Astrocyte (in vitro differentiated cells and primary cell): ENCODE measurements at regions not wholly inside any gene's neighbourhood (a gene's known extent, or its start where the extent isn't known, plus 50 kb on each side); places are given as distances from the start of the nearest gene placed in this dataset.

Experiments
- DNase-seq: peaks from one replicate; pipeline ENCODE4 v3.0.0-alpha.2; 2010; ENCODE audit warnings: low read depth
- FAIRE-seq: peaks from 2 replicates; lab custom pipeline; 2011; peaks lifted over from hg19 to GRCh38; lab: Jason Lieb, UNC
- H2AFZ ChIP-seq: 2 replicates; pipeline ENCODE4 v1.6.0; 2012; ENCODE audit warnings: low read depth, low read length, inconsistent platforms
- H3K27ac ChIP-seq: 2 replicates; pipeline ENCODE4 v1.5.1; 2011; ENCODE audit warnings: low read depth, low read length, inconsistent platforms
- H3K27me3 ChIP-seq: 2 replicates; pipeline ENCODE4 v1.6.0; 2011; ENCODE audit warnings: low read length, inconsistent platforms; ENCODE audit not compliant: insufficient read depth
- H3K36me3 ChIP-seq: 2 replicates; pipeline ENCODE4 v1.5.1; 2011; ENCODE audit warnings: low read length, inconsistent platforms; ENCODE audit not compliant: insufficient read depth
- H3K4me1 ChIP-seq: 2 replicates; pipeline ENCODE4 v1.5.1; 2011; ENCODE audit warnings: low read length, inconsistent platforms; ENCODE audit not compliant: insufficient read depth
- H3K4me2 ChIP-seq: 2 replicates; pipeline ENCODE4 v1.6.0; 2012; ENCODE audit warnings: low read length, inconsistent platforms
- H3K4me3 ChIP-seq: 2 replicates; pipeline ENCODE4 v1.5.1; 2011; ENCODE audit warnings: low read depth, mild to moderate bottlenecking, low read length, inconsistent platforms; ENCODE audit not compliant: insufficient read depth
- H3K79me2 ChIP-seq: 2 replicates; pipeline ENCODE4 v1.6.0; 2012; ENCODE audit warnings: mild to moderate bottlenecking, low read length, inconsistent platforms; ENCODE audit not compliant: insufficient read depth
- H3K9ac ChIP-seq: 2 replicates; pipeline ENCODE4 v1.6.0; 2012; ENCODE audit warnings: mild to moderate bottlenecking, low read length, inconsistent platforms
- H3K9me3 ChIP-seq: 2 replicates; pipeline ENCODE4 v1.5.1; 2012; ENCODE audit warnings: low read depth, mild to moderate bottlenecking, low read length, inconsistent platforms; ENCODE audit not compliant: insufficient read depth
- H4K20me1 ChIP-seq: 2 replicates; pipeline ENCODE4 v1.6.0; 2012; ENCODE audit warnings: low read length, inconsistent platforms; ENCODE audit not compliant: insufficient read depth
- H3K27ac Mint-ChIP-seq: one replicate; pipeline ENCODE4 v1.8.0; 2021; ENCODE audit warnings: mild to moderate bottlenecking, mixed read lengths; ENCODE audit not compliant: unreplicated experiment
- H3K27me3 Mint-ChIP-seq: one replicate; pipeline ENCODE4 v1.8.0; 2021; ENCODE audit warnings: low read depth, mixed read lengths; ENCODE audit not compliant: unreplicated experiment
- H3K36me3 Mint-ChIP-seq: one replicate; pipeline ENCODE4 v1.8.0; 2021; ENCODE audit warnings: low read depth, mixed read lengths; ENCODE audit not compliant: unreplicated experiment
- H3K4me1 Mint-ChIP-seq: one replicate; pipeline ENCODE4 v1.8.0; 2021; ENCODE audit warnings: low read depth, mixed read lengths; ENCODE audit not compliant: unreplicated experiment
- H3K4me3 Mint-ChIP-seq: one replicate; pipeline ENCODE4 v1.8.0; 2021; ENCODE audit warnings: mild to moderate bottlenecking, moderate library complexity, mixed read lengths; ENCODE audit not compliant: unreplicated experiment
- H3K9me3 Mint-ChIP-seq: one replicate; pipeline ENCODE4 v1.8.0; 2021; ENCODE audit warnings: mild to moderate bottlenecking, mixed read lengths; ENCODE audit not compliant: unreplicated experiment
- EZH2 ChIP-seq: IDR thresholded peaks from 2 replicates; pipeline ENCODE4 v1.6.1; 2012; ENCODE audit warnings: mild to moderate bottlenecking, low read length, inconsistent platforms; ENCODE audit not compliant: insufficient read depth
- TF ChIP-seq, protein P1 (sequence below): IDR thresholded peaks from 2 replicates; pipeline ENCODE4 v1.5.1; 2011; ENCODE audit warnings: low read depth, mild to moderate bottlenecking, inconsistent platforms, low read length, moderate library complexity; ENCODE audit not compliant: insufficient read depth

DNA sequence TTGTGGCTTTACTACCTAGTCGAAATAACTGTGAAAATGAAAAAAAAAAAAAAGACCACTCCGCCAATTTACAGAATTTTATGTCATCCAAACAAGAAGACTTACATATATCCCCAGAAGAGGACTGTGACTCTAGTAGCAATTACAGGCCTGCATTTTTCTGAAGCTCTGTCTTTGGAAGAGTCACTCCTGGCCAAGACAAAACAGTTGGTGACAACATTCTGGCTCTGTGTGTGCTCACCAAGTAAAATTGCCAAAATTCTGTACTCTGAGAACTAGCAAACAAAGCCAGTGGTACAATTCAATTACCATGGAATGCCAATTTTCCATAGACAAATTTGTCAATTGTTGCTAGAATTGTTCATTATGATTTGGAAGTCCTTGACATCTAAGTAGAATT is 311.1 kb downstream of the PDGFC start:
- FAIRE-seq (no peak), DNase-seq (no peak)
- Histone ChIP-seq H3K27me3 (no peaks in the 10 kb centered on the region), H3K4me2 (no peak overlapping the region), H3K9ac (no peak overlapping the region), H3K79me2 (no peaks in the 10 kb centered on the region), H3K4me1 (no peaks in the 10 kb centered on the region), H4K20me1 (no peaks in the 10 kb centered on the region), H3K36me3 (no peaks in the 10 kb centered on the region), H3K9me3 (no peaks in the 10 kb centered on the region), H3K4me3 (no peak overlapping the region), H3K27ac (no peak overlapping the region), H2AFZ (no peak overlapping the region)
- peaks cover 8% of the 10 kb centered on the region for H3K4me1 Mint-ChIP-seq
- H3K4me3 Mint-ChIP-seq = no peak overlapping the region
- H3K9me3 Mint-ChIP-seq = no peaks in the 10 kb centered on the region
- no peaks in the 10 kb centered on the region for H3K27me3 Mint-ChIP-seq
- no peak overlapping the region for H3K27ac Mint-ChIP-seq
- no peaks in the 10 kb centered on the region for H3K36me3 Mint-ChIP-seq
- TF ChIP-seq, protein P1, sequence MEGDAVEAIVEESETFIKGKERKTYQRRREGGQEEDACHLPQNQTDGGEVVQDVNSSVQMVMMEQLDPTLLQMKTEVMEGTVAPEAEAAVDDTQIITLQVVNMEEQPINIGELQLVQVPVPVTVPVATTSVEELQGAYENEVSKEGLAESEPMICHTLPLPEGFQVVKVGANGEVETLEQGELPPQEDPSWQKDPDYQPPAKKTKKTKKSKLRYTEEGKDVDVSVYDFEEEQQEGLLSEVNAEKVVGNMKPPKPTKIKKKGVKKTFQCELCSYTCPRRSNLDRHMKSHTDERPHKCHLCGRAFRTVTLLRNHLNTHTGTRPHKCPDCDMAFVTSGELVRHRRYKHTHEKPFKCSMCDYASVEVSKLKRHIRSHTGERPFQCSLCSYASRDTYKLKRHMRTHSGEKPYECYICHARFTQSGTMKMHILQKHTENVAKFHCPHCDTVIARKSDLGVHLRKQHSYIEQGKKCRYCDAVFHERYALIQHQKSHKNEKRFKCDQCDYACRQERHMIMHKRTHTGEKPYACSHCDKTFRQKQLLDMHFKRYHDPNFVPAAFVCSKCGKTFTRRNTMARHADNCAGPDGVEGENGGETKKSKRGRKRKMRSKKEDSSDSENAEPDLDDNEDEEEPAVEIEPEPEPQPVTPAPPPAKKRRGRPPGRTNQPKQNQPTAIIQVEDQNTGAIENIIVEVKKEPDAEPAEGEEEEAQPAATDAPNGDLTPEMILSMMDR = no peak
- TF ChIP-seq EZH2 = no peak

DNA sequence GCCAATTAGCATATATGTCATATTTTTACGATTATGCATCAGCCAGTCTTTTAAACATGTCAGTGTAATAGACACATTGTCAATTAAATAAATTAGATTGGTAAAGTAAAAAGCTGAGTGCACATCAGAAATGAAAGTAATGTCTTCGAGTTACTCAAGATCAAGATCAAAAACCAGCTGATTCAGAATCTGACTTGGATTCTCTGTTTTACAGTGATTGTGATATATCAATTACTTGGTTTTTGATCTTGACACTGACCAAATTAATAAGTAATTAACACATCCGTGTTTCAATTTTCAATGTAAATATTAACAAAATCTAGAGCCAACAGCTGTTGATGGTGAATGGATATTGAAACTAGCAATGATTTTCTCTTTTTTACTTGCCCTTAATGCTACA is 311.6 kb downstream of the PDGFC start:
- DNase-seq = no peak
- no peaks in the 10 kb centered on the region for H3K27me3 Mint-ChIP-seq
- no peak overlapping the region for H3K4me2 ChIP-seq
- H3K27ac ChIP-seq = no peak overlapping the region
- H3K27ac Mint-ChIP-seq = no peak overlapping the region
- H2AFZ ChIP-seq = no peak overlapping the region
- H3K4me3 ChIP-seq = no peak overlapping the region
- H3K4me3 Mint-ChIP-seq = no peak overlapping the region
- H4K20me1 ChIP-seq = no peaks in the 10 kb centered on the region
- no peaks in the 10 kb centered on the region for H3K36me3 ChIP-seq
- H3K4me1 ChIP-seq = no peaks in the 10 kb centered on the region
- FAIRE-seq = no peak
- H3K36me3 Mint-ChIP-seq = no peaks in the 10 kb centered on the region
- H3K9me3 ChIP-seq = no peaks in the 10 kb centered on the region
- H3K9ac ChIP-seq = no peak overlapping the region
- H3K79me2 ChIP-seq = no peaks in the 10 kb centered on the region
- peaks cover 8% of the 10 kb centered on the region for H3K4me1 Mint-ChIP-seq
- H3K9me3 Mint-ChIP-seq = no peaks in the 10 kb centered on the region
- TF ChIP-seq, protein P1 = no peak
- no peak for TF ChIP-seq EZH2
- no peaks in the 10 kb centered on the region for H3K27me3 ChIP-seq

DNA sequence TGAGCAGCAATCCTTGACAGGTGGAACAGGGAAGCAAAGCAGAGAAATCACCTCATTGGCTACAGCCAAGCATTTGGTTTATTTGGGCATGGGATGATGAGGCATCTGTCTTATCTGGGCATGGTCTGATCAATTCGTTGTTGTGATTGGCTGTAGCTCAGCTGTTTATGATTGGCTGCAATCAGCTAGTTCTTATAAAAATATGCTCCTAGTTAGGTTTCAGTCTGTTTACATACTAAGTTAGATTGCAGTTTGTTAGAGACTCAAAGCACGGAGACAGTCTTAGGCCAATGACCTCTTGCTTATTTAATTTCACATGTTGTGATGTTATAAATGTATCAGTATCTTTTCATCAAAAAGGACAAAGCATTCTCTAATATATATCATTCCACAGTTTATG is 312.0 kb downstream of the PDGFC start:
- Histone ChIP-seq H3K4me3 (no peak overlapping the region), H3K27me3 (no peaks in the 10 kb centered on the region), H3K79me2 (no peaks in the 10 kb centered on the region), H3K27ac (no peak overlapping the region), H3K4me2 (no peak overlapping the region), H3K4me1 (no peaks in the 10 kb centered on the region), H3K9me3 (no peaks in the 10 kb centered on the region), H3K36me3 (no peaks in the 10 kb centered on the region), H4K20me1 (no peaks in the 10 kb centered on the region), H2AFZ (no peak overlapping the region), H3K9ac (no peak overlapping the region)
- FAIRE-seq (no peak), DNase-seq (no peak)
- no peak overlapping the region for H3K4me3 Mint-ChIP-seq
- no peak overlapping the region for H3K27ac Mint-ChIP-seq
- peaks cover 8% of the 10 kb centered on the region for H3K4me1 Mint-ChIP-seq
- no peaks in the 10 kb centered on the region for H3K36me3 Mint-ChIP-seq
- H3K27me3 Mint-ChIP-seq = no peaks in the 10 kb centered on the region
- H3K9me3 Mint-ChIP-seq = no peaks in the 10 kb centered on the region
- TF ChIP-seq, protein P1 = no peak
- TF ChIP-seq EZH2 = no peak
